ENCODE measurements at regions not wholly inside any gene's neighbourhood (a gene's known extent, or its start where the extent isn't known, plus 50 kb on each side); places are given as distances from the start of the nearest gene placed in this dataset.

GRCh38 chr12:125892276-125892675, 827.0 kb downstream of the AACS start:
- TF ChIP-seq POLR2A (IDR thresholded peaks at IDR 0.05) (no peak), POLR2AphosphoS5 (IDR thresholded peaks at IDR 0.05) (no peak), EP300 (IDR thresholded peaks at IDR 0.05) (no peak)
- TF ChIP-seq, protein P1, sequence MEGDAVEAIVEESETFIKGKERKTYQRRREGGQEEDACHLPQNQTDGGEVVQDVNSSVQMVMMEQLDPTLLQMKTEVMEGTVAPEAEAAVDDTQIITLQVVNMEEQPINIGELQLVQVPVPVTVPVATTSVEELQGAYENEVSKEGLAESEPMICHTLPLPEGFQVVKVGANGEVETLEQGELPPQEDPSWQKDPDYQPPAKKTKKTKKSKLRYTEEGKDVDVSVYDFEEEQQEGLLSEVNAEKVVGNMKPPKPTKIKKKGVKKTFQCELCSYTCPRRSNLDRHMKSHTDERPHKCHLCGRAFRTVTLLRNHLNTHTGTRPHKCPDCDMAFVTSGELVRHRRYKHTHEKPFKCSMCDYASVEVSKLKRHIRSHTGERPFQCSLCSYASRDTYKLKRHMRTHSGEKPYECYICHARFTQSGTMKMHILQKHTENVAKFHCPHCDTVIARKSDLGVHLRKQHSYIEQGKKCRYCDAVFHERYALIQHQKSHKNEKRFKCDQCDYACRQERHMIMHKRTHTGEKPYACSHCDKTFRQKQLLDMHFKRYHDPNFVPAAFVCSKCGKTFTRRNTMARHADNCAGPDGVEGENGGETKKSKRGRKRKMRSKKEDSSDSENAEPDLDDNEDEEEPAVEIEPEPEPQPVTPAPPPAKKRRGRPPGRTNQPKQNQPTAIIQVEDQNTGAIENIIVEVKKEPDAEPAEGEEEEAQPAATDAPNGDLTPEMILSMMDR (IDR thresholded peaks at IDR 0.05) = no peak

All from stomach (tissue), 4 donors.